ENCODE measurements at regions not wholly inside any gene's neighbourhood (a gene's known extent, or its start where the extent isn't known, plus 50 kb on each side); places are given as distances from the start of the nearest gene placed in this dataset.

GRCh38 chr3:177340243-177340830, 143.1 kb upstream of the TBL1XR1 start:
- intact Hi-C loops (cut with DNase I), result no loop called here
- TF ChIP-seq CTCF (IDR thresholded peaks at IDR 0.05), result no peak
- DNase-seq (no peak), ATAC-seq (no peak)
- Histone ChIP-seq H3K36me3 (no peaks in the 10 kb centered on the region), H3K9me3 (no peaks in the 10 kb centered on the region), H3K4me1 (peaks cover 8 to 61% of the 10 kb centered on the region in 2 donors), H3K27ac (no peak overlapping the region), H3K27me3 (no peaks in the 10 kb centered on the region), H3K4me3 (no peak overlapping the region)

- intact Hi-C loops (cut with DNase I), result no loop called here
- no peak for ATAC-seq
- Histone ChIP-seq H3K9me3 (no peaks in the 10 kb centered on the region), H3K4me1 (peaks cover 10 to 59% of the 10 kb centered on the region in 2 donors), H3K4me3 (no peak overlapping the region), H3K36me3 (no peaks in the 10 kb centered on the region), H3K27ac (peak overlapping the region in 1 of 2 donors; percentile 20), H3K27me3 (no peaks in the 10 kb centered on the region)
- no peak for DNase-seq
- no peak for TF ChIP-seq CTCF (IDR thresholded peaks at IDR 0.05)
These were observed 144.6 kb upstream of the TBL1XR1 start for GRCh38 chr3:177341736-177342419.

GRCh38 chr3:177343122-177343625, 145.9 kb upstream of the TBL1XR1 start:
- no peaks in the 10 kb centered on the region for H3K9me3 ChIP-seq
- no peaks in the 10 kb centered on the region for H3K27me3 ChIP-seq
- DNase-seq (no peak), ATAC-seq (no peak)
- H3K27ac ChIP-seq, result no peak overlapping the region
- H3K4me3 ChIP-seq, result no peak overlapping the region
- H3K36me3 ChIP-seq, result no peaks in the 10 kb centered on the region
- peaks cover 10 to 46% of the 10 kb centered on the region in 2 donors for H3K4me1 ChIP-seq
- intact Hi-C loops (cut with DNase I), result no loop called here
- TF ChIP-seq CTCF (IDR thresholded peaks at IDR 0.05), result no peak

- TF ChIP-seq CTCF (IDR thresholded peaks at IDR 0.05), result no peak
- intact Hi-C loops (cut with DNase I), result no loop called here
- H3K27ac ChIP-seq, result peak overlapping the region; percentile 85 to 92
- H3K4me1 ChIP-seq, result peaks cover 7 to 29% of the 10 kb centered on the region in 2 donors
- no peaks in the 10 kb centered on the region for H3K36me3 ChIP-seq
- H3K9me3 ChIP-seq, result no peaks in the 10 kb centered on the region
- ATAC-seq, result peak; percentile 98
- H3K27me3 ChIP-seq, result no peaks in the 10 kb centered on the region
- no peak overlapping the region for H3K4me3 ChIP-seq
- DNase-seq, result peak; percentile 75 to 89 (median 87)
These were observed 148.0 kb upstream of the TBL1XR1 start for GRCh38 chr3:177345049-177345972.
